ENCODE measurements at regions not wholly inside any gene's neighbourhood (a gene's known extent, or its start where the extent isn't known, plus 50 kb on each side); places are given as distances from the start of the nearest gene placed in this dataset.

DNA sequence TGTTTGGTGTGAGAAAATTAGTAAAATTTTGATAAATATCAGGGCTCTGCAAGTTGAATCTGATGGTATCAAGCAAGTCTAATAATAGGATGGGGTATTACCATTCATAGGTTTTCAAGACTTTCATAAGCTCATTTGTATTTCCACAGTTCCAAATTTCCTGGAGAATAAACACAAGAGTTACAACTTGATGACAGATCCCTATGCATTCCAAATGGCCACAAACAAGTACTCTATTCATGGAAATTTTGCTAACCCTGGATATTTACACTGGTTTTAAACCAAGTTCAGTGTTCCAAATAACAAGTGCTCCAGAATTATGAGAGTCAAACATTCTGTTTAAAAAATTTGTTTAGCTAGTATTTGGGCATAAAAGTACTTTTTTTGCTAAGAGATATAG, 75.0 kb upstream of the CNTN6 start:
- no peaks in the 10 kb centered on the region for H3K36me3 Mint-ChIP-seq (ENCODE audit: insufficient read depth in 2 of 2)
- ATAC-seq (replicated peaks in 1 of 2) (no peak), DNase-seq (no peak)
- H3K27me3 Mint-ChIP-seq (ENCODE audit: low read depth) = no peaks in the 10 kb centered on the region
- no peak overlapping the region for H3K4me3 Mint-ChIP-seq
- H3K9me3 Mint-ChIP-seq = peaks cover 2% of the 10 kb centered on the region in 2 donors
- no peak overlapping the region for H3K27ac Mint-ChIP-seq
- H3K4me1 Mint-ChIP-seq (ENCODE audit: low read depth) = no peaks in the 10 kb centered on the region

DNA sequence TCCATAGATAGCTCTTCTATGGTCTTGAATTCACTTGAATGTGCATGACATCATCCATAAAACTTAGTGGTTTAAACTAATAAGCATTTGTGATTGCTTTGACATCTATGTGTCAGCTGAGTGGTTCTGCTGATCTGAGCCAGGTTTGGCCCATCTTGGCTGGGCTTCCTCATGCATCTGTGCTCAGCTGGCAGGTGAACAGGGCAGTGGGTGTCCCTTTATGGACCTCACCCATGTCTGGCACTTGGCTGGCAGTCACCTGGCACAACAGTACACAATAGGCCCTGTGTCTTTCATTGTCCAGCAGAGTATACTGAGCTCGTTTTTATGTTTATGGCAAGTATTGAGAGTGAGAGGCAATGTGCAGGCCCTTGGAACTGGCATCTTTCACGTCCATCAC, 73.7 kb upstream of the CNTN6 start:
- Mint-ChIP-seq H3K36me3 (ENCODE audit: insufficient read depth in 2 of 2) (no peaks in the 10 kb centered on the region), H3K27ac (no peak overlapping the region), H3K9me3 (peaks cover 0 to 2% of the 10 kb centered on the region in 2 donors), H3K27me3 (ENCODE audit: low read depth) (no peaks in the 10 kb centered on the region), H3K4me1 (ENCODE audit: low read depth) (no peaks in the 10 kb centered on the region), H3K4me3 (no peak overlapping the region)
- ATAC-seq (replicated peaks in 1 of 2) (no peak), DNase-seq (no peak)

DNA sequence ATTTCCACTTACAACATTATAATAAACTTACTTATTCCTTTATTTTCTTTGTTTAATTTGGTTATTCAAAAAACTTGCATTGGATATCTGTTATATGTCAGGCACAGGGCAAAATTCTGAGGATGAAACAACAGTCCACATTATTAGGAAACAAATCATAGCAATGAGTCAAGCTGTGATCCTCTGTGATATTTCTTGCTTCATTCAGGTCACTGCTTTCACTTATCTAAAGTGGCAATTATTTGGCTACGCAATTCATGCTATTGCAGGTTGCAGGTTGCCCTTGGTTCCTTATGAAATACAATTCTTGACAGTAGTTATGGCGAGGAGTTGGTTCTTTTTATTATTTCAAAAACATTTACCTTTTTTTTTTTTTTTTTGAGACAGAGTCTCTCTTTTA, 66.4 kb upstream of the CNTN6 start:
- no peak overlapping the region for H3K27ac Mint-ChIP-seq
- no peaks in the 10 kb centered on the region for H3K27me3 Mint-ChIP-seq (ENCODE audit: low read depth)
- H3K4me3 Mint-ChIP-seq = no peak overlapping the region
- H3K9me3 Mint-ChIP-seq = peaks cover 1 to 9% of the 10 kb centered on the region in 2 donors
- DNase-seq (no peak), ATAC-seq (replicated peaks in 1 of 2) (no peak)
- H3K36me3 Mint-ChIP-seq (ENCODE audit: insufficient read depth in 2 of 2) = peaks cover 0 to 1% of the 10 kb centered on the region in 2 donors
- H3K4me1 Mint-ChIP-seq (ENCODE audit: low read depth) = no peaks in the 10 kb centered on the region

DNA sequence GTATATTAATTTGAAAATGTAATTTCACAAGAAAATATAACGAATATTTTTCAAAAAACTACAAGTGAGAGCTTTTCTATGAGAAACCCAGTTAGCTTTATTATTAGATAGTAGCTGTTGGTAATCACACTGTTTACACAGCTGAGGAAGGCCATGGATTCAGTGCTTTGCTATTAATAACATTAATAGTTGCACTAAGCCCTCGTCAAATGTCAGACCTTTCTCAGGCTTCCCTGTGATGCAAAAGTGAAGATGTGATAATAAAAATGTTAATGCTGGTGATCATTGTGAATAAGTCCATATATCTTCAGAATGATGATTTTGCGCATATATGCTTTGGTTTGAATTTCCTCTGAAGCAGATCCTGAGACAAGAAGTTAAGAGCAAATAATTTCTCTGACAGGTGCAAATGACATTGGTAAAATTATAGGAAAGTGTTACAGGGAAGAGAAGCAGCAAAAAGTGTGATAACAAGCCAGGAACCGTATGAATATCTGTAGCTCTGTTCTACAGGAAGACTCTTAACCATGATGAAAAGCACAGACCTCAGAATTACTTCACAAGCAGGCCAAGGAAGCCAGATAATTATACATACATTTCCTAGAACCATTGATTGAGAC, 56.5 kb upstream of the CNTN6 start:
- Mint-ChIP-seq H3K4me1 (ENCODE audit: low read depth) (no peaks in the 10 kb centered on the region), H3K9me3 (peaks cover 9 to 14% of the 10 kb centered on the region in 2 donors), H3K36me3 (ENCODE audit: insufficient read depth in 2 of 2) (peaks cover 0 to 2% of the 10 kb centered on the region in 2 donors), H3K27me3 (ENCODE audit: low read depth) (no peaks in the 10 kb centered on the region), H3K27ac (no peak overlapping the region), H3K4me3 (no peak overlapping the region)
- DNase-seq = no peak
- no peak for ATAC-seq (replicated peaks in 1 of 2)

DNA sequence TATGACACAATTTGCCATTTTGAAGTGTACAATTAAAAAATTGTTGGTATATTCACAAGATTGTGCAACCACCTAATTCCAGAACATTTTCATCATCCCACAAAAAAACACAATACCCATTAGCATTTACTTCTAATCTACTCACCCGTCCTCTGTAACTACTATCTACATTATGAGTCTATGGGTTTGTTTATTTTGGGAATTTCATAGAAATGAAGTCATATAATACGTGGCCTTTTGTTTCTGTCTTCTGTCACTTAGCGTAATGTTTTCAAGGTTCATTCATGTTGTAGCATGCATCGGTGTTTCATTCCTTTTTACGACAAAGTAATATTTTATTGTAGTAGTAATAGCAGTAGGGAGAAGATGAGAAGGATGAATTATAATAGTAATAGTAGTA, 55.2 kb upstream of the CNTN6 start:
- H3K36me3 Mint-ChIP-seq (ENCODE audit: insufficient read depth in 2 of 2) = no peaks in the 10 kb centered on the region
- H3K27me3 Mint-ChIP-seq (ENCODE audit: low read depth) = no peaks in the 10 kb centered on the region
- DNase-seq (no peak), ATAC-seq (replicated peaks in 1 of 2) (no peak)
- peaks cover 9 to 14% of the 10 kb centered on the region in 2 donors for H3K9me3 Mint-ChIP-seq
- no peak overlapping the region for H3K27ac Mint-ChIP-seq
- H3K4me3 Mint-ChIP-seq = no peak overlapping the region
- no peaks in the 10 kb centered on the region for H3K4me1 Mint-ChIP-seq (ENCODE audit: low read depth)

All from activated T-cell treated with anti-CD3 and anti-CD28 coated beads, Interleukin-2, amount 50 U/mL, for 72 hours (primary cell).